KMS-11 (cell line): ENCODE measurements at regions not wholly inside any gene's neighbourhood (a gene's known extent, or its start where the extent isn't known, plus 50 kb on each side); places are given as distances from the start of the nearest gene placed in this dataset.

ENCODE experiments used
- H2AFZ ChIP-seq: fragments of 200-600 bp; sonication (generic); 2 replicates; pipeline ENCODE4 v1.6.1; 2016; ENCODE audit warnings: antibody characterized with exemption, mixed run types, low read depth
- H3K27ac ChIP-seq: fragments of 200-600 bp; sonication (generic); 2 replicates; pipeline ENCODE4 v1.6.1; 2016; ENCODE audit warnings: mild to moderate bottlenecking, mixed run types
- H3K27me3 ChIP-seq: fragments of 200-600 bp; sonication (generic); 2 replicates; pipeline ENCODE4 v1.6.1; 2017; ENCODE audit warnings: mild to moderate bottlenecking, low read depth, mixed run types, moderate library complexity; ENCODE audit not compliant: insufficient read depth
- H3K36me3 ChIP-seq: fragments of 200-600 bp; sonication (generic); 2 replicates; pipeline ENCODE4 v1.6.1; 2017; ENCODE audit warnings: mild to moderate bottlenecking, mixed run types; ENCODE audit not compliant: insufficient read depth
- H3K4me1 ChIP-seq: fragments of 200-600 bp; sonication (generic); 2 replicates; pipeline ENCODE4 v1.6.1; 2016; ENCODE audit warnings: mild to moderate bottlenecking, low read depth, mixed run types; ENCODE audit not compliant: poor library complexity, severe bottlenecking
- H3K4me2 ChIP-seq: fragments of 200-600 bp; sonication (generic); 2 replicates; pipeline ENCODE4 v1.7.0; 2016; ENCODE audit warnings: mild to moderate bottlenecking, mixed run types
- H3K4me3 ChIP-seq: fragments of 200-600 bp; sonication (generic); IDR thresholded peaks from 2 replicates; pipeline ENCODE4 v1.6.1; 2017; ENCODE audit warnings: low read depth, low read length, mixed read lengths; ENCODE audit not compliant: insufficient read depth
- H3K79me2 ChIP-seq: fragments of 200-600 bp; sonication (generic); 2 replicates; pipeline ENCODE4 v1.6.1; 2016; ENCODE audit warnings: low read depth, mixed run types; ENCODE audit not compliant: insufficient read depth
- H3K9ac ChIP-seq: fragments of 200-600 bp; sonication (generic); 2 replicates; pipeline ENCODE4 v1.6.1; 2016; ENCODE audit warnings: mild to moderate bottlenecking, mixed run types
- H4K20me1 ChIP-seq: fragments of 200-600 bp; sonication (generic); 2 replicates; pipeline ENCODE4 v1.6.1; 2016; ENCODE audit warnings: mild to moderate bottlenecking, mixed run types; ENCODE audit not compliant: insufficient read depth
- CTCF ChIP-seq: fragments of 200-600 bp; sonication (generic); conservative IDR thresholded peaks from 2 replicates; pipeline ENCODE4 v1.6.1; 2017; ENCODE audit warnings: low read depth, mild to moderate bottlenecking, antibody characterized with exemption, low read length, moderate library complexity, mixed read lengths

DNA sequence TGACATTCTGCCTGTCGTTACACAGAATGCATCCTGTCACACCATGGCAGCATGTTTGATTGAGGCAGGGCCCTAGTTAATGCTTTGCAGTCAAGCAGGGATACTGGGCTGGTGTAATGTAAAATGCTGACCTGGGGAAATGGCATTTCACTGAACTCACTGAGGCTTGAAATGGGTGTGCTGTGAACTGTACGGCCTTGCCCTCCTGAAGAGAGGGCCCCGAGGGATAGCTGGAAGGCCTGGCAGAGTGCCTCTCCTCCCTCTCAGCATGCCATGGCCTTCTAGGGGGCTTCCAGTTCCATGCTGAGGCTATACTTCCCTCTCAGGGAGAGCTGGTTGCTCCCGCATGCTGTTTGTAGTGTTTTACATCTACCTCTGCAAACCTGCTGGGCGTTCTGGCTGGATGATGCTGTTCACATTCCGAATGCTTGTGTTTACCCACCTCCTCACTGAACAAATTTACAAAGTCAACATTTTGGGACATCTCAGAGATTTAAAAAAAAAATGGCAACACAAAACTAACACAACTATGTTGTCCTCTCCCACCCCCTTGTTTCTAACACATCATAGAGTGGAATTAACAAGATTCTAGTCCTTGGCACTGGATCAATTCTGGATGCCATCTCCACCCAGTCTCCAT lies 416.7 kb upstream of the CADM1 start:
- Histone ChIP-seq H3K4me2 (no peak overlapping the region), H3K9ac (no peak overlapping the region), H3K36me3 (no peaks in the 10 kb centered on the region), H3K4me3 (no peak overlapping the region), H3K27me3 (no peaks in the 10 kb centered on the region), H4K20me1 (no peaks in the 10 kb centered on the region), H2AFZ (no peak overlapping the region), H3K79me2 (no peaks in the 10 kb centered on the region), H3K27ac (no peak overlapping the region), H3K4me1 (peaks cover 26% of the 10 kb centered on the region)
- TF ChIP-seq CTCF: no peak

DNA sequence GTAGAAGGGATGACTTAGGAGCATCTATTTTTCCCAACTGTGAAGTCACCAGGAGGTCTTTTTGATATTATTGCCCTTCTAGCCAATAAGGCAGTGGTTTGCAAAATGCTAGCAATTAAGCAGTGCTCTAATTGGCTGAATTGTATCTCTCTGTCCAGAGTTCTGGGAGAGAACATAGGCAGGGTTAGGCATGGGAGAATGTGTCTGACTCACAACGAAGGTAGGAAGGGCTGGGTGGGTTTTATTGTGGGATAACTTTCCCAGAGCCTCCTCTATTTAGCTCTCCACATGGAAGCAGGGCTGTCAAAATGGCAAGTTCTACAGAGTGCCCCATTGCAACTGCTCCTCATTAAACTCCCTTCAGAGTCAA lies 415.9 kb upstream of the CADM1 start:
- no peaks in the 10 kb centered on the region for H3K79me2 ChIP-seq
- H3K27me3 ChIP-seq: no peaks in the 10 kb centered on the region
- no peak overlapping the region for H3K9ac ChIP-seq
- no peaks in the 10 kb centered on the region for H3K36me3 ChIP-seq
- H2AFZ ChIP-seq: no peak overlapping the region
- no peak overlapping the region for H3K4me3 ChIP-seq
- no peak overlapping the region for H3K27ac ChIP-seq
- peaks cover 19% of the 10 kb centered on the region for H3K4me1 ChIP-seq
- no peak for TF ChIP-seq CTCF
- no peak overlapping the region for H3K4me2 ChIP-seq
- no peaks in the 10 kb centered on the region for H4K20me1 ChIP-seq

DNA sequence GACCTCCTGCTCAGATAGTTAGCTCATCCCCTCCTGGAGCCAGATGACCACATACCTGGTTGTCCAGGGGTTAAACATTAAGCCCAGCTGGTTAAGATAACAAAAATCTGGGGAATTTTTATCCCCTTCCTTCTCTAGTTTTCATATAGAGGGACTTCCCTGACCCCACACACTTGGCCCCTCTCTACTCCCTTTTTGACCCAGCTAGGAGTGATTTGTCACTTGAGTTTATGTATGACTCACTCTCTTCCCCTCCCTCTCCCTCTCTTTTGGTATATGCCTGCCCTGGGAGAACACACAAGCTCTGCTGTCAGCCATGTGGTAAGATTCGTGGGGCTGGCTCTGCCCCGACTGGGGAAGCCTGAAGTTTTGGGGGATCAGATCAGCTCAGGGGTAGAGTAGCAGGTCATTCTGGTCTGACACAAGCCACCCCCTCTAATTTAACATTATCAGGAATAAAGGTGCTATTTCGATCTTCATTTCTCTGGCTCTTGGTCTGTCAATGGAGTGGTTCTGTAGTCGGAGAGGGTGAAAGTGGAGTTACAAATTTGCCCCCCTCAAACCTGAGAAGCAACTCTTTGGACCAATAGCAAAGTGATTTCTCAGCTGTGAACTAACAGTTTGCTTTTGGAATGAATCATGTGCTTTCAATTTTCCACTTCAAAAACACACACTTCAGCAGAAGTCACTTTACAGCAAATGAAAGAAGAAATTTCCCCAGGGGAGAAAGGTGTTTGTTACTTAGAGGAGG lies 415.3 kb upstream of the CADM1 start:
- no peak overlapping the region for H2AFZ ChIP-seq
- H3K79me2 ChIP-seq: no peaks in the 10 kb centered on the region
- no peaks in the 10 kb centered on the region for H3K27me3 ChIP-seq
- H3K27ac ChIP-seq: no peak overlapping the region
- no peak for TF ChIP-seq CTCF
- no peak overlapping the region for H3K4me2 ChIP-seq
- H3K4me1 ChIP-seq: peaks cover 13% of the 10 kb centered on the region
- H3K36me3 ChIP-seq: no peaks in the 10 kb centered on the region
- H4K20me1 ChIP-seq: no peaks in the 10 kb centered on the region
- no peak overlapping the region for H3K9ac ChIP-seq
- no peak overlapping the region for H3K4me3 ChIP-seq

GRCh38 chr11:115918576-115918975 lies 414.4 kb upstream of the CADM1 start:
- H3K9ac ChIP-seq: no peak overlapping the region
- H4K20me1 ChIP-seq: no peaks in the 10 kb centered on the region
- H2AFZ ChIP-seq: no peak overlapping the region
- TF ChIP-seq CTCF: no peak
- H3K4me1 ChIP-seq: peaks cover 8% of the 10 kb centered on the region
- H3K4me3 ChIP-seq: no peak overlapping the region
- H3K27ac ChIP-seq: no peak overlapping the region
- H3K79me2 ChIP-seq: no peaks in the 10 kb centered on the region
- H3K36me3 ChIP-seq: no peaks in the 10 kb centered on the region
- H3K27me3 ChIP-seq: no peaks in the 10 kb centered on the region
- H3K4me2 ChIP-seq: no peak overlapping the region
